ENCODE measurements at regions not wholly inside any gene's neighbourhood (a gene's known extent, or its start where the extent isn't known, plus 50 kb on each side); places are given as distances from the start of the nearest gene placed in this dataset.

DNA sequence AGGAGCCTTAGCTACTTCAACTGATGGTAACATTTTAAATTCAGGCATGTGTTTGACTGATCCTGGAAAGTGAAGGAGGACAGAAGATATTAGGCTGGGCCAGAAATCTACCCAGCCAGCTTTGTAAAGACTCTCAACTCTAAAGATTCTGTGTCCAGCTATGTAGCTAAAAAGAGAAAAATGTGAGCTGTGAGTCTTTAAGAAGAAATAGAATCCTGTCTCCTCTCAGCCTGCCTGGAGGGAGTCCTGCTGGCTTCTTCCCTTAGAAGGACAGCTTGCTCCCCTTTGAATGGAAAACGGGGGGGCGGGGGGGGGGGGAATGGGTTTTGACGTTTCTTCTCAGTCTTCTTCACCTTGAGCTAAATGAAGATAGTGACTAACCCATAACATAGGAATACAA is 54.3 kb upstream of the INTU start:
- POLR2A ChIA-PET (ENCODE audit: low non-redundant PET): no interaction called here
- no peak for DNase-seq (ENCODE audit: low spot score)
- CTCF ChIA-PET: interaction anchor here (1.0 kb wide), 1 partner anchor 9 kb away, joined by 4 read pairs; no protein-coding TSS in a partner anchor
- H3K27ac ChIP-seq: no peak overlapping the region
- TF ChIP-seq, protein P1, sequence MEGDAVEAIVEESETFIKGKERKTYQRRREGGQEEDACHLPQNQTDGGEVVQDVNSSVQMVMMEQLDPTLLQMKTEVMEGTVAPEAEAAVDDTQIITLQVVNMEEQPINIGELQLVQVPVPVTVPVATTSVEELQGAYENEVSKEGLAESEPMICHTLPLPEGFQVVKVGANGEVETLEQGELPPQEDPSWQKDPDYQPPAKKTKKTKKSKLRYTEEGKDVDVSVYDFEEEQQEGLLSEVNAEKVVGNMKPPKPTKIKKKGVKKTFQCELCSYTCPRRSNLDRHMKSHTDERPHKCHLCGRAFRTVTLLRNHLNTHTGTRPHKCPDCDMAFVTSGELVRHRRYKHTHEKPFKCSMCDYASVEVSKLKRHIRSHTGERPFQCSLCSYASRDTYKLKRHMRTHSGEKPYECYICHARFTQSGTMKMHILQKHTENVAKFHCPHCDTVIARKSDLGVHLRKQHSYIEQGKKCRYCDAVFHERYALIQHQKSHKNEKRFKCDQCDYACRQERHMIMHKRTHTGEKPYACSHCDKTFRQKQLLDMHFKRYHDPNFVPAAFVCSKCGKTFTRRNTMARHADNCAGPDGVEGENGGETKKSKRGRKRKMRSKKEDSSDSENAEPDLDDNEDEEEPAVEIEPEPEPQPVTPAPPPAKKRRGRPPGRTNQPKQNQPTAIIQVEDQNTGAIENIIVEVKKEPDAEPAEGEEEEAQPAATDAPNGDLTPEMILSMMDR (conservative IDR thresholded peaks at IDR 0.05; ENCODE audit: low read depth): no peak

DNA sequence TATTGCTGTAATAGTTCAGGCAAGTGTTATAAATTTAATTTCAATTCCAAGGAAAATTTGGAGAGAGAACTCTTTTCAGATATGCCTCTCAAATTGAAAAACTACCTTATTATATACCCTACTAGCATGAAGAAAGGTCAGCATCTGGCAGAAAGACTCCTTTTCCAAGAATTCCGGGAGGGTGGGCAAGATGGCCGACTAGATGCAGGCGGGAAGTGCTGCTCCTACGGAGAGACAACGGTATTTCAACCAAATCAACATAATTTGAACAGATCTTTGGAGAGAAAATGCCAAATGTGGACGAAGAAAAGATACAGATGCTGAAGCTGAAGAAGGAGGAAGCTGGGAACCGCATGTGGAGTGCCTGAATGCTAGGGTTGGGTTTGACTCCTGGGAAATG is 53.8 kb upstream of the INTU start:
- DNase-seq (ENCODE audit: low spot score): no peak
- ChIA-PET POLR2A (ENCODE audit: low non-redundant PET) (no interaction called here), CTCF (interaction anchor here (1.0 kb wide), 1 partner anchor 8 kb away, joined by 4 read pairs; no protein-coding TSS in a partner anchor)
- no peak overlapping the region for H3K27ac ChIP-seq
- TF ChIP-seq, protein P1 (conservative IDR thresholded peaks at IDR 0.05; ENCODE audit: low read depth): no peak

- CTCF ChIA-PET: no interaction called here
- TF ChIP-seq, protein P1 (conservative IDR thresholded peaks at IDR 0.05; ENCODE audit: low read depth): no peak
Measured at GRCh38 chr4:127579821-127580220, 52.9 kb upstream of the INTU start.

DNA sequence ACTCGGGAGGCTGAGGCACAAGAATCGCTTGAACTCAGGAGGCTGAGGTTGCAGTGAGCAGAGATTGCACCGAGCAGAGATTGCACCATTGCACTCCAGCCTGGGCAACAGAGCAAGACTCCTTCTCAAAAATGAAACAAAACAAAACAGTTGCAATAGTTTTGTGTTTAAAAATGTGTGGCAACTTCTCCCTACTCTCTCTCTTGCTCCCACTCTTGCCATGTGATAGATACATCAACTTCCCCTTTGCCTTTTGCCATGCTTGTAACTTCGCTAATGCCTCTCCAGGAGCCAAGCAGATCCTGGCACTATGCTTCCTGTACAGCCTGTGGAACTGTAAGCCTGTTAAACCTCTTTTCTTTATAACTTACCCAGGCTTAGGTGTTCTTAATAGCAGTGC is 52.5 kb upstream of the INTU start:
- CTCF ChIA-PET: no interaction called here

More at GRCh38 chr4:127579821-127580220, 52.9 kb upstream of the INTU start:
- H3K27ac ChIP-seq: no peak overlapping the region
- POLR2A ChIA-PET (ENCODE audit: low non-redundant PET): no interaction called here
- DNase-seq (ENCODE audit: low spot score): no peak

GRCh38 chr4:127580891-127581290 is 51.9 kb upstream of the INTU start:
- no peak overlapping the region for H3K27ac ChIP-seq
- CTCF ChIA-PET: no interaction called here
- no peak for DNase-seq (ENCODE audit: low spot score)
- POLR2A ChIA-PET (ENCODE audit: low non-redundant PET): no interaction called here
- TF ChIP-seq, protein P1 (conservative IDR thresholded peaks at IDR 0.05; ENCODE audit: low read depth): no peak

More for the DNA sequence above, 52.5 kb upstream of the INTU start:
- DNase-seq (ENCODE audit: low spot score): no peak
- no peak overlapping the region for H3K27ac ChIP-seq
- POLR2A ChIA-PET (ENCODE audit: low non-redundant PET): no interaction called here
- TF ChIP-seq, protein P1 (conservative IDR thresholded peaks at IDR 0.05; ENCODE audit: low read depth): no peak

Measured in RWPE1 (cell line).